K562 (cell line): ENCODE measurements at regions not wholly inside any gene's neighbourhood (a gene's known extent, or its start where the extent isn't known, plus 50 kb on each side); places are given as distances from the start of the nearest gene placed in this dataset.

Experiments
- ARHGAP35 ChIP-seq: fragments of 450-650 bp; IDR thresholded peaks from 2 replicates; pipeline ENCODE4 v1.6.1; 2018; ENCODE audit not compliant: partially characterized antibody
- JUND ChIP-seq, 2 experiments: IDR thresholded peaks; 2 replicates in 1 of 2; 3 replicates in 1 of 2; pipeline ENCODE4 v1.6.1; 2011; ENCODE audit warnings: borderline replicate concordance in 2 of 2, low read depth in 2 of 2, low read length in 2 of 2, improper control_type of control experiment in 1 of 2, missing biosample characterization in 1 of 2, missing genetic modification characterization in 1 of 2, missing genetic modification reagents in 1 of 2
- MAZ ChIP-seq, 2 experiments: fragments of 450-650 bp in 1 of 2; sonication (generic) in 1 of 2; formaldehyde crosslinking; IDR thresholded peaks in 1 of 2; conservative IDR thresholded peaks in 1 of 2; 2 replicates each; pipeline versions ENCODE4 v1.4.0 to v1.5.0; 2020; ENCODE audit warnings: mild to moderate bottlenecking in 1 of 2, missing genetic modification reagents in 1 of 2
- MCM7 ChIP-seq, 2 experiments: fragments of 450-650 bp; IDR thresholded peaks; 2 replicates each; pipeline ENCODE4 v1.6.1; 2016 to 2018
- RFX1 ChIP-seq: fragments of 450-650 bp; IDR thresholded peaks from 2 replicates; pipeline ENCODE4 v1.6.1; 2016; ENCODE audit warnings: mild to moderate bottlenecking, moderate library complexity
- ZC3H11A ChIP-seq: IDR thresholded peaks from 2 replicates; pipeline ENCODE4 v1.6.1; 2012; ENCODE audit warnings: low read depth, low read length, improper control_type of control experiment
- ZFPM2 ChIP-seq: fragments of 250-450 bp; sonication (Bioruptor Pico); IDR thresholded peaks from 2 replicates; pipeline ENCODE4 v1.5.1; 2022; ENCODE audit warnings: mild to moderate bottlenecking
- ZNF668 ChIP-seq: fragments of 250-450 bp; sonication (Bioruptor Pico); IDR thresholded peaks from 2 replicates; pipeline ENCODE4 v1.8.0; 2022; ENCODE audit warnings: mild to moderate bottlenecking, inconsistent platforms
- TF ChIP-seq, protein P1 (sequence below): sonication (generic); formaldehyde crosslinking; IDR thresholded peaks from 2 replicates; pipeline ENCODE4 v1.8.0; 2022; ENCODE audit warnings: mild to moderate bottlenecking, missing genetic modification reagents
- TF ChIP-seq, protein P2 (sequence below): fragments of 450-650 bp; IDR thresholded peaks from 2 replicates; pipeline ENCODE4 v1.6.1; 2016; ENCODE audit warnings: mild to moderate bottlenecking, moderate library complexity
- TF ChIP-seq, protein P3 (sequence below): fragments of 200-800 bp; sonication (Bioruptor generic); IDR thresholded peaks from 2 replicates; pipeline ENCODE4 v1.6.1; 2017; ENCODE audit warnings: missing genetic modification characterization, missing compliant biosample characterization

DNA sequence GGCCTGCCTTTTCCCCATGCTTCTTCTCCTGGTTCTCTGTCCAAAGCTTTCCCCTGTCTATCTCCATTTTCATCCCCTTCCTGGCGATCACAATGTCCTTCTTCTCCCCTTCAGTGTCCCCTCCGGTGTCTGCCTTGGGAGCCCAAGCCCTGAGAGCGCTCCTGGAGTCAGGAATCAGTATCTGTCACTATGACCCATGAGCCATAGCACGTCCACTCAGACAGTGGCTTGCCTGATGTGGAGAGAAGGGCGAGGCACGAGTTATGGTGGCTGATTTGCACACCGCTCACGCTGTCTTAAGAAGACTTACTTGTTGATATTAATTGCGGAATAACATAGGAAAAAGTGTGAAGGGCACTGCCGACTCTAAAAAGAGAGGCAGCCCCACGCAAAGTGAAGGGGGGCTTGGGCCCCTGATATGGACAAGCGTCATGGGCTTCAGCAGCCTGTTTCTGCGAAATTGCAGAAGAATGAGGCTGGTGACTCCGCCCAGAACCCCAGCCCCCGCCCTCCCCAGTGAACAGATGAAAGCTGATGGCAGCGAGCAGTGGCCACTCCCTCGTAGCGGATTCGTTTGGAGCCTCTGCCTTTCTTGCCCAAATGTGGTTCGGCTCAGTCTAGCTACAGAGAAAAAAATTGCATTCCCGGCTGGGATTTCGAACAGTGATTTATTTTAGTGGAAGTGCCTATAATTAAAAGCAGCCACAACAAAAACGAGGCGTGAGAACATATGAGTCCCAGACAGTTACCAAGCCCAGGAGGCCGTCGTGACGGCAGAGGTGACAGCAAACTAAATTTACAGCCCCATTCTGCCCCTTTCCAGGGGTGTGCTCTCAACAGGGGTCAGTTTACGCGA lies 149.8 kb downstream of the ICE1 start (continued):
- TF ChIP-seq, protein P1, sequence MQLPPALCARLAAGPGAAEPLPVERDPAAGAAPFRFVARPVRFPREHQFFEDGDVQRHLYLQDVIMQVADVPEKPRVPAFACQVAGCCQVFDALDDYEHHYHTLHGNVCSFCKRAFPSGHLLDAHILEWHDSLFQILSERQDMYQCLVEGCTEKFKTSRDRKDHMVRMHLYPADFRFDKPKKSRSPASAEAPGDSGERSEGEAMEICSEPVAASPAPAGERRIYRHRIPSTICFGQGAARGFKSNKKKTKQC (CRISPR knock-in tag), result no peak
- TF ChIP-seq, protein P2, sequence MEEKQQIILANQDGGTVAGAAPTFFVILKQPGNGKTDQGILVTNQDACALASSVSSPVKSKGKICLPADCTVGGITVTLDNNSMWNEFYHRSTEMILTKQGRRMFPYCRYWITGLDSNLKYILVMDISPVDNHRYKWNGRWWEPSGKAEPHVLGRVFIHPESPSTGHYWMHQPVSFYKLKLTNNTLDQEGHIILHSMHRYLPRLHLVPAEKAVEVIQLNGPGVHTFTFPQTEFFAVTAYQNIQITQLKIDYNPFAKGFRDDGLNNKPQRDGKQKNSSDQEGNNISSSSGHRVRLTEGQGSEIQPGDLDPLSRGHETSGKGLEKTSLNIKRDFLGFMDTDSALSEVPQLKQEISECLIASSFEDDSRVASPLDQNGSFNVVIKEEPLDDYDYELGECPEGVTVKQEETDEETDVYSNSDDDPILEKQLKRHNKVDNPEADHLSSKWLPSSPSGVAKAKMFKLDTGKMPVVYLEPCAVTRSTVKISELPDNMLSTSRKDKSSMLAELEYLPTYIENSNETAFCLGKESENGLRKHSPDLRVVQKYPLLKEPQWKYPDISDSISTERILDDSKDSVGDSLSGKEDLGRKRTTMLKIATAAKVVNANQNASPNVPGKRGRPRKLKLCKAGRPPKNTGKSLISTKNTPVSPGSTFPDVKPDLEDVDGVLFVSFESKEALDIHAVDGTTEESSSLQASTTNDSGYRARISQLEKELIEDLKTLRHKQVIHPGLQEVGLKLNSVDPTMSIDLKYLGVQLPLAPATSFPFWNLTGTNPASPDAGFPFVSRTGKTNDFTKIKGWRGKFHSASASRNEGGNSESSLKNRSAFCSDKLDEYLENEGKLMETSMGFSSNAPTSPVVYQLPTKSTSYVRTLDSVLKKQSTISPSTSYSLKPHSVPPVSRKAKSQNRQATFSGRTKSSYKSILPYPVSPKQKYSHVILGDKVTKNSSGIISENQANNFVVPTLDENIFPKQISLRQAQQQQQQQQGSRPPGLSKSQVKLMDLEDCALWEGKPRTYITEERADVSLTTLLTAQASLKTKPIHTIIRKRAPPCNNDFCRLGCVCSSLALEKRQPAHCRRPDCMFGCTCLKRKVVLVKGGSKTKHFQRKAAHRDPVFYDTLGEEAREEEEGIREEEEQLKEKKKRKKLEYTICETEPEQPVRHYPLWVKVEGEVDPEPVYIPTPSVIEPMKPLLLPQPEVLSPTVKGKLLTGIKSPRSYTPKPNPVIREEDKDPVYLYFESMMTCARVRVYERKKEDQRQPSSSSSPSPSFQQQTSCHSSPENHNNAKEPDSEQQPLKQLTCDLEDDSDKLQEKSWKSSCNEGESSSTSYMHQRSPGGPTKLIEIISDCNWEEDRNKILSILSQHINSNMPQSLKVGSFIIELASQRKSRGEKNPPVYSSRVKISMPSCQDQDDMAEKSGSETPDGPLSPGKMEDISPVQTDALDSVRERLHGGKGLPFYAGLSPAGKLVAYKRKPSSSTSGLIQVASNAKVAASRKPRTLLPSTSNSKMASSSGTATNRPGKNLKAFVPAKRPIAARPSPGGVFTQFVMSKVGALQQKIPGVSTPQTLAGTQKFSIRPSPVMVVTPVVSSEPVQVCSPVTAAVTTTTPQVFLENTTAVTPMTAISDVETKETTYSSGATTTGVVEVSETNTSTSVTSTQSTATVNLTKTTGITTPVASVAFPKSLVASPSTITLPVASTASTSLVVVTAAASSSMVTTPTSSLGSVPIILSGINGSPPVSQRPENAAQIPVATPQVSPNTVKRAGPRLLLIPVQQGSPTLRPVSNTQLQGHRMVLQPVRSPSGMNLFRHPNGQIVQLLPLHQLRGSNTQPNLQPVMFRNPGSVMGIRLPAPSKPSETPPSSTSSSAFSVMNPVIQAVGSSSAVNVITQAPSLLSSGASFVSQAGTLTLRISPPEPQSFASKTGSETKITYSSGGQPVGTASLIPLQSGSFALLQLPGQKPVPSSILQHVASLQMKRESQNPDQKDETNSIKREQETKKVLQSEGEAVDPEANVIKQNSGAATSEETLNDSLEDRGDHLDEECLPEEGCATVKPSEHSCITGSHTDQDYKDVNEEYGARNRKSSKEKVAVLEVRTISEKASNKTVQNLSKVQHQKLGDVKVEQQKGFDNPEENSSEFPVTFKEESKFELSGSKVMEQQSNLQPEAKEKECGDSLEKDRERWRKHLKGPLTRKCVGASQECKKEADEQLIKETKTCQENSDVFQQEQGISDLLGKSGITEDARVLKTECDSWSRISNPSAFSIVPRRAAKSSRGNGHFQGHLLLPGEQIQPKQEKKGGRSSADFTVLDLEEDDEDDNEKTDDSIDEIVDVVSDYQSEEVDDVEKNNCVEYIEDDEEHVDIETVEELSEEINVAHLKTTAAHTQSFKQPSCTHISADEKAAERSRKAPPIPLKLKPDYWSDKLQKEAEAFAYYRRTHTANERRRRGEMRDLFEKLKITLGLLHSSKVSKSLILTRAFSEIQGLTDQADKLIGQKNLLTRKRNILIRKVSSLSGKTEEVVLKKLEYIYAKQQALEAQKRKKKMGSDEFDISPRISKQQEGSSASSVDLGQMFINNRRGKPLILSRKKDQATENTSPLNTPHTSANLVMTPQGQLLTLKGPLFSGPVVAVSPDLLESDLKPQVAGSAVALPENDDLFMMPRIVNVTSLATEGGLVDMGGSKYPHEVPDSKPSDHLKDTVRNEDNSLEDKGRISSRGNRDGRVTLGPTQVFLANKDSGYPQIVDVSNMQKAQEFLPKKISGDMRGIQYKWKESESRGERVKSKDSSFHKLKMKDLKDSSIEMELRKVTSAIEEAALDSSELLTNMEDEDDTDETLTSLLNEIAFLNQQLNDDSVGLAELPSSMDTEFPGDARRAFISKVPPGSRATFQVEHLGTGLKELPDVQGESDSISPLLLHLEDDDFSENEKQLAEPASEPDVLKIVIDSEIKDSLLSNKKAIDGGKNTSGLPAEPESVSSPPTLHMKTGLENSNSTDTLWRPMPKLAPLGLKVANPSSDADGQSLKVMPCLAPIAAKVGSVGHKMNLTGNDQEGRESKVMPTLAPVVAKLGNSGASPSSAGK, result peak; percentile 58; the same call in 1 of the 2 replicates
- TF ChIP-seq ZC3H11A (no peak), ZFPM2 (no peak), JUND (IDR thresholded peaks at IDR 0.05; ENCODE audit: borderline replicate concordance, low read depth, low read length) (no peak), JUND (tag; IDR thresholded peaks at IDR 0.05; ENCODE audit: borderline replicate concordance, low read depth, low read length) (no peak), ARHGAP35 (no peak), RFX1 (no peak), ZNF668 (no peak), MCM7 (IDR thresholded peaks at IDR 0.05) (no peak), MAZ (CRISPR knock-in tag; conservative IDR thresholded peaks at IDR 0.05 in 1 of 2, IDR thresholded peaks at IDR 0.05 in 1 of 2) (no peak; a peak in 1 of 4 replicates)
- TF ChIP-seq, protein P3, sequence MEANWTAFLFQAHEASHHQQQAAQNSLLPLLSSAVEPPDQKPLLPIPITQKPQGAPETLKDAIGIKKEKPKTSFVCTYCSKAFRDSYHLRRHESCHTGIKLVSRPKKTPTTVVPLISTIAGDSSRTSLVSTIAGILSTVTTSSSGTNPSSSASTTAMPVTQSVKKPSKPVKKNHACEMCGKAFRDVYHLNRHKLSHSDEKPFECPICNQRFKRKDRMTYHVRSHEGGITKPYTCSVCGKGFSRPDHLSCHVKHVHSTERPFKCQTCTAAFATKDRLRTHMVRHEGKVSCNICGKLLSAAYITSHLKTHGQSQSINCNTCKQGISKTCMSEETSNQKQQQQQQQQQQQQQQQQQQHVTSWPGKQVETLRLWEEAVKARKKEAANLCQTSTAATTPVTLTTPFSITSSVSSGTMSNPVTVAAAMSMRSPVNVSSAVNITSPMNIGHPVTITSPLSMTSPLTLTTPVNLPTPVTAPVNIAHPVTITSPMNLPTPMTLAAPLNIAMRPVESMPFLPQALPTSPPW (CRISPR knock-in tag), result peak; percentile 75; the same call in 1 of the 2 replicates
